22Rv1 (cell line): ENCODE measurements at regions not wholly inside any gene's neighbourhood (a gene's known extent, or its start where the extent isn't known, plus 50 kb on each side); places are given as distances from the start of the nearest gene placed in this dataset.

ENCODE experiments used
- H3K27ac ChIP-seq: fragments of 450-650 bp; 2 replicates; pipeline ENCODE4 v1.5.1; 2017
- ZFX ChIP-seq: fragments of 450-650 bp; IDR thresholded peaks from 2 replicates; pipeline ENCODE4 v1.6.1; 2017; ENCODE audit warnings: antibody characterized with exemption, borderline replicate concordance
- TF ChIP-seq, protein P1 (sequence below): fragments of 450-650 bp; IDR thresholded peaks from 2 replicates; pipeline ENCODE4 v1.5.1; 2017; ENCODE audit warnings: mild to moderate bottlenecking

- TF ChIP-seq, protein P1, sequence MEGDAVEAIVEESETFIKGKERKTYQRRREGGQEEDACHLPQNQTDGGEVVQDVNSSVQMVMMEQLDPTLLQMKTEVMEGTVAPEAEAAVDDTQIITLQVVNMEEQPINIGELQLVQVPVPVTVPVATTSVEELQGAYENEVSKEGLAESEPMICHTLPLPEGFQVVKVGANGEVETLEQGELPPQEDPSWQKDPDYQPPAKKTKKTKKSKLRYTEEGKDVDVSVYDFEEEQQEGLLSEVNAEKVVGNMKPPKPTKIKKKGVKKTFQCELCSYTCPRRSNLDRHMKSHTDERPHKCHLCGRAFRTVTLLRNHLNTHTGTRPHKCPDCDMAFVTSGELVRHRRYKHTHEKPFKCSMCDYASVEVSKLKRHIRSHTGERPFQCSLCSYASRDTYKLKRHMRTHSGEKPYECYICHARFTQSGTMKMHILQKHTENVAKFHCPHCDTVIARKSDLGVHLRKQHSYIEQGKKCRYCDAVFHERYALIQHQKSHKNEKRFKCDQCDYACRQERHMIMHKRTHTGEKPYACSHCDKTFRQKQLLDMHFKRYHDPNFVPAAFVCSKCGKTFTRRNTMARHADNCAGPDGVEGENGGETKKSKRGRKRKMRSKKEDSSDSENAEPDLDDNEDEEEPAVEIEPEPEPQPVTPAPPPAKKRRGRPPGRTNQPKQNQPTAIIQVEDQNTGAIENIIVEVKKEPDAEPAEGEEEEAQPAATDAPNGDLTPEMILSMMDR = no peak
- TF ChIP-seq ZFX = no peak
- H3K27ac ChIP-seq = no peak overlapping the region
These were observed 483.4 kb downstream of the PRKD1 start for GRCh38 chr14:29444216-29444615.

DNA sequence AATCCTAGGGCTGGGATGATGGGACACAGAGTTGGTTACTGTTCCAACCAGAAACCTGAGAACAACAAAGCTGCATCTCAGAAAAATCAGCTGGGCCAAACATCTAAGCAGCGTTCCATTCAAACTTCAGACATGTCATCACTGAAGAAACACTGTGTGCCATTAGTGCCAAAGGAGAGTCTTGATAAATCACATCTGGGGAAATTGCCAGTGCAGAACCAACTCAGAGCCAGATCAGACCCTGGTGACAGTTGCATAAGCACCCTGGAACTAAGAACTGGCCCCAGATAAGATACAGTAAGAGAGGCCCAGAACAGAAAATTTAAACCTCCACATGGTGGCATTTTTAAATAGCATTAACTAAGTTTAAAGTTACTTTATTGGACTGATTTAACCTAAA, 482.8 kb downstream of the PRKD1 start:
- no peak for TF ChIP-seq ZFX
- TF ChIP-seq, protein P1 = no peak
- no peak overlapping the region for H3K27ac ChIP-seq

GRCh38 chr14:29446971-29447370, 480.7 kb downstream of the PRKD1 start:
- TF ChIP-seq, protein P1 = no peak
- no peak for TF ChIP-seq ZFX
- no peak overlapping the region for H3K27ac ChIP-seq

GRCh38 chr14:29451941-29452340, 475.7 kb downstream of the PRKD1 start:
- no peak overlapping the region for H3K27ac ChIP-seq
- no peak for TF ChIP-seq ZFX
- TF ChIP-seq, protein P1 = no peak

GRCh38 chr14:29453045-29453444, 474.6 kb downstream of the PRKD1 start:
- TF ChIP-seq, protein P1 = no peak
- no peak for TF ChIP-seq ZFX
- H3K27ac ChIP-seq = no peak overlapping the region

- no peak for TF ChIP-seq ZFX
- TF ChIP-seq, protein P1 = no peak
- H3K27ac ChIP-seq = no peak overlapping the region
These were observed 473.5 kb downstream of the PRKD1 start for GRCh38 chr14:29454026-29454693.

DNA sequence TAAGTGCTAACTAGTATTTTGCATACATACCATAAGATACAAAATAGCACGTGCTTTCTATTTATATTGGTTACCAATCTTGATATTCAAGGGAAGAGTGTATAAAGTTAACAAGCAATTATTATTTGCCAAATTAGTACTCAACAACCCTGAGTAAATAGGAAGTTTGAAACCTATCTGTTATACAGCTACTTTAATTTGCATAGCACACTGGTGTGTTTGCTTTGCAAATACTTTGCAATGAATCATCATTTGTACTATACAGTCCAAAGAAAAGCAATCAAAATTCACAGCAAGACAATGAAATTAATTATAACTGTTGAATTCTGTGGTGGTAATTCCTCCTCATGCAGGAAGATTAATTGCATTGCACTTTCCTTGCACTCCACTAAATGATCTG, 469.1 kb downstream of the PRKD1 start:
- H3K27ac ChIP-seq = no peak overlapping the region
- TF ChIP-seq, protein P1 = no peak
- no peak for TF ChIP-seq ZFX
